ENCODE measurements at regions not wholly inside any gene's neighbourhood (a gene's known extent, or its start where the extent isn't known, plus 50 kb on each side); places are given as distances from the start of the nearest gene placed in this dataset.
"Not testable (repeated sequence)": the region's sequence is repeated elsewhere in the genome, so short reads cannot be mapped to it uniquely, and the experiment has no call there.

DNA sequence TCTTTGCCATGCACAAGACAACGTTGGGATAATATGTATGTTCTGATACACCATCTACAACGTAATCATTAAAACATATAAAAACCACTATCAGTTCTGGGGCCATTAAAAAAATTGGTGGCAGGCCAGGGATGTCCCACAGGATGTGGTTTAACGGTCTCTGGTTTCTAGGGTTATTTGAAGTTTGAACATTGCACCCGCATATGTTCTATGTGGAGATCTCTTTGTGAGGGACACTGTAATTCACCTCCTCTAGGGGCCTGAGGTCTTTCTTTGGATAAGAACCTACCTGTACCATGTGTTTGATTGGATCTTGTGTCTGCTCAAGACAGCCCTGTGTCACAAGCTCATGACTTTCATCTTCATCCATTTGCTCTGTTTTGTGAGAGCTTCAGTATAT, 73.2 kb downstream of the GGTLC2 start:
- DNase-seq = no peak

GRCh38 chr22:22720201-22720723, 75.8 kb downstream of the GGTLC2 start:
- DNase-seq = peak; percentile 26

DNA sequence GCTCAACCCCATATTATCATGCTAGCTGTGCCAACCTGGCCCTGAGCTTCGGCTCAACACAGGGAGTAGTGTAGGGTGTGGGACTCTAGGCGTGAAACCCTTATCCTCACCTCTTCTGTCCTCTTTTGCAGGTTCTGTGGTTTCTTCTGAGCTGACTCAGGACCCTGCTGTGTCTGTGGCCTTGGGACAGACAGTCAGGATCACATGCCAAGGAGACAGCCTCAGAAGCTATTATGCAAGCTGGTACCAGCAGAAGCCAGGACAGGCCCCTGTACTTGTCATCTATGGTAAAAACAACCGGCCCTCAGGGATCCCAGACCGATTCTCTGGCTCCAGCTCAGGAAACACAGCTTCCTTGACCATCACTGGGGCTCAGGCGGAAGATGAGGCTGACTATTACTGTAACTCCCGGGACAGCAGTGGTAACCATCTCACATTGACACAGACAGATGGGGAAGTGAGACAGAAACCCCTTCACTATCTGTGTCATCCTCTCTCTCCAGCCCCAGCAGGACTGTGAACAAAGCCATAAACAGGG, 76.4 kb downstream of the GGTLC2 start:
- DNase-seq = no peak

DNA sequence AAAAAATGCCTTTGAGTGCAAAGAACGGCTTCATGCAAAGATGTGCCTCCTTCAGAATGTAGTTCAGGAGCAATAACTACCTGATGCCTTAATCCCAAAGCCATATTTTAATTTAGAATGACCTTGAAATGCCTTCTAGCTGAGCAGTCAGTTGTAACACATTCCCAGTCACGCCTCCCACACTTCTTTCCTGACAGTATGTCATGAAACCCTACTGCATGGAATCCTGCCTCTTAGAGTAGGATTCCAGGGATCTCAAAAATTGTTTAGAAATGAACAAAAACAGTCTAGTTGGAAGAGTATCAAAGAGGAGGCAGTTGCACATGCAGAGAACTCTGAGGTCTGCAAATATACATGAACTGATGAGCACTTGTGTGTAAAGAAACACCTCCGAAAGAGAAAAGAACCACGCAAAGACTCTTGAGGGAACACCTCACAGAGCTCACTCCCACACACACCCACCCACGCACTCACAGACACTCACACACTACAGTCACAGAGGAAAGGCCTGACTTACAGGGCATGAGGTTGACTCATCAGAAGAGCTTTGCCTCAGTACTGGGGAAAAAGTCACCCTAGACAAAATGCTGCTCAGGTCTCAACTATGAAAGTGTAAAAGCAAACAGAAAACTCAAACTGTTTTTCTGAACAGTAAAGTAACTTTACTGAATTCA, 77.4 kb downstream of the GGTLC2 start:
- peak; percentile 14 for DNase-seq

- DNase-seq = no peak
Observed at GRCh38 chr22:22728382-22728781, 84.0 kb downstream of the GGTLC2 start.

DNA sequence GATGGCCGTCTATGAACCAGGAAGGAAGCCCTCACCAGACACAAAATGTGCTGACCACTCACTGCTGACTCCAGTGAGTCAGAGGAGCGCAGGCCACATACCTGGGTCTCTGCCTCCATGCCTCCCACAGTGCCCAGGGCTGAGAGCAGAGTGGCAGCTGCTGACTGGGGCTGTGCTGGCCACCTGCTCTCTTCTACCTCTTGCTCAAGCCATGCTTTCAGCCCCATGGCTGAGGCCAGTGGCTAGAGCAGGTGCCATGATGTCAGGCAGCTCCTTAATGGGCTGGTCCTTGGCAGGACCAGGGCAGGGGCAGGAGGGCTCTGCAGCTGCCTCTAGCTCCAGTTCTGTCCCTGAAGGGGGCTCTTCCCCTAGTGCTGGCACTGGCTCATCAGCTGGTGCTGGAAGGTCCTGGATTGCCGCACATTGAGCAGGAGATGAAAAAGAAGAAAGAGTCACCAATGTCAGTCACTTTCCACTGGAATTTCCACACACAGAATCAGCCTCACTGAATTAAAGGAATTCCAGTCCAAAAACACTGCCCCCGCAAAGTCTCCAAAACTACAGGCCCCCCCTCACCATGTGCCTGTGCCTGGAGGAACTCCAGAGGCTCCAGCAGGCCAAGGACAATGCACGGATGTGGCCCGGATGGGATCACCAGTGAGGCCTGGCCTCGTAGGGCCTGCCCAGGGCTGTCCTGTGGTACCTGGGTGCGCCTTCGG, 86.4 kb downstream of the GGTLC2 start:
- DNase-seq = no peak

DNA sequence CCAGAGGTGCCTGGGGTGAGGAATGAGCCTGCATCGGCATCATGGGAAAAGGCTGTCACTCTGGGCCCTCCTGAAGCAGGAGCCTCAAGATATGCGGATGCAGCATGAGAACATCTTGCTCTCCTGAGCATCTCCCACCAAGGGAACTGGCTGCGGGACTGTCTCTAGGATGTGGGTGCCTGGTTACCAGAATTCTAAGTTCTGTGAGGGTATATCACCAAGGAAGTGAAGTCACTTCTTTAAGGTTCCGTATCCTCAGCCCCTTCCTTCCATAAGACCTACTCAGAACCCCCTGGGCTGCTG, 86.9 kb downstream of the GGTLC2 start:
- no peak for DNase-seq

DNA sequence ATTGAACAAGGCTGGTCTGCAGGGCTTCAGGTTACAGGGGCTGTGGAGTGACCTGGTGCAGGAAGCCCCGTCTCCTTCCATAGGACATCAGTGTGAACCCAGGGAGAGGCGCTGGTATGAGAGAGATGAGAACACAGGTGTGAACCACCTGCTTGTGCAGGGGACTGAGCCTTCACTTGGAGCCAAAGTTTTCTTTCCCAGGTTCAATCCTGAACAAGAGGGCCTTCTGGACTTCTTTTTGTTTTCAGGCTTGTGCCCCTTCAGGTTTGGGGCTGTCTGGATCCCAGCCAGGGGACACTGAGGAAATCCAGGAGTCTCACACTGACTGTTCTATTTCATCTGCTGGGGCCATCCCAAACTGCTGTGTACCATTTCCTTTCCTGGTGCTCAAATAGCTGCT, 88.6 kb downstream of the GGTLC2 start:
- not testable (repeated sequence) for DNase-seq

DNA sequence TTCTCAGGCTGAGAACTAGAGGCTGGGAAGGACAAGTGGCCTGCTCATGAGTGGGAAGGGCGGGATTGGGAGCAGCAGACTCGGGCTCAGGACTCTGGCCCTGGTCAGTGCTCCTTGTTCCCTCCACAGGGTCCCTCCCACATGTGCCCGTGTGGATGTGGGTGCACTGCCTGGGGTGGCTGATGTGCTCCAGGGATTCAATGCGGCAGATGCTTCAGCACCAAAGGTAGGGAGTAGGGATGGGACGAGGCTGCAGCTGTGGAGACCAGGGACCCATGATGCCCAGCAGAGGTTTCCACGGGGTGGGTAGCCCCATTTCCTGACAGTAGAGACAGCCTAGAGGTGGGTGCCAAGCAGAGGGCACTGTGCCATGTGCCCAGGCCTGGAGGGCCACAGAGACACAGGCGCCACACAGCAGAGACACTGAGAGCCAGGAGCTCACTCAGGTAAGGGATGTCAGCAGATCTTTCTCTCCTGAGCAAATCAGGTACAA, 89.5 kb downstream of the GGTLC2 start:
- DNase-seq = no peak

- DNase-seq = not testable (repeated sequence)
Observed at GRCh38 chr22:22734395-22735272, 90.2 kb downstream of the GGTLC2 start.

GRCh38 chr22:22735276-22735675, 90.9 kb downstream of the GGTLC2 start:
- DNase-seq = not testable (repeated sequence)

DNA sequence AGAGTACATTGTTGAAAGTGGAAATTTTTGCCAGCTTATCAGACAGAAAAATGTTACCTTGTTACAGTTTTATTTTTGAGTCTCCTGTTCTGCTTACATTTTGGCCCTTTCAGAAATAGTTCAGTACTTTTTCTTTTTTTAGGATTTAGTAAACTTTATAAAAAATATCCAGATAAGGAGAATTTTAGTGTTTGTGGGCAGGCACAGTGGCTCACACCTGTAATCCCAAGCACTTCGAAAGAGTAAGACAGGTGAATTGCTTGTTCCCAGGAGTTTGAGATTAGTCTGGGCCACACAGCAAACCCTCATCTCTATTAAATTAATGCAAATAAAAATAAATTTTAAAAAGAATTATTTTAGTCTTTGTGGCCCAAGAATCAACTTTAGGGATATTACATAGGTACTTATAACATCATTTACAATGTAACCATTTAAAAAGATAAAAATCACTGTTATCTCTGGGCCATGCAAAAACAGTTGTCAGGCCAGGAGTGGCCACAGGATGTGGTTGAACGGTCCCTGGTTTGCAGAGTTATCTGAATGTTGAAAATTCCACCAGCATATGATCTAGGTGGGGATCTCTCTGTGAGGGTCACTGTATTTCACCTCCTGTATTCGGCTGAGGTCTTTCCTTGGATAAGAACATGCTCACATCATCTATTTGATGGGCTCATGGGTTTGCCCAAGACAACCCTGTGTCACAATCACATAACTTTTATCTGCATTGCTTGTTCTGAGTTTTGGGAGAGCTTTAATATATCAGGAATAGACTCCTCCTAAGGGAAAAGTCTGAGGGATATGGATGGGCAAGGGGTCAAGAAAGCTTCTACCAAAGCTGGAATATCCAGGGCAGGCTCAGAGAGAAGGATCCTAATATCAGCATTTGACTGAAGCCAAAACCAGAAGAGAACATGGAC, 91.5 kb downstream of the GGTLC2 start:
- DNase-seq = no peak

DNA sequence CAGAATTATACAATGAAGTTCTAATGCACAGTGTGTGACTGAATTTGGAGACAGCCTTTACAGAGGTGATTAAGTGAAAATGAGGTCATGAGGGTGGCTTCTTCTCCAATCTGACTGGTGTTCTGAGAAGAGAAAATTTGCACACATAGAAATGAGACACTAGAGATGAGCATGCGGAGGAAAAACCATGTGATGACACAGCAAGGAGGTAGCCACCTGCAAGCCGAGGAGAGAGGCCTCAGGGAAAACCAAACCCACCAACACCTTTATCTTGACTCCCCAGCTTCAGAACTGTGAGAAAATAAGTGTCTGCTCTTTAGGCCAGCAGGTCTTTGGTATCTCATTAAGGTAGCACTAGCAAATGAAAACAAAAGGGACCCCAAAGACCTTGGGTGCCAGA, 93.2 kb downstream of the GGTLC2 start:
- DNase-seq = no peak

DNA sequence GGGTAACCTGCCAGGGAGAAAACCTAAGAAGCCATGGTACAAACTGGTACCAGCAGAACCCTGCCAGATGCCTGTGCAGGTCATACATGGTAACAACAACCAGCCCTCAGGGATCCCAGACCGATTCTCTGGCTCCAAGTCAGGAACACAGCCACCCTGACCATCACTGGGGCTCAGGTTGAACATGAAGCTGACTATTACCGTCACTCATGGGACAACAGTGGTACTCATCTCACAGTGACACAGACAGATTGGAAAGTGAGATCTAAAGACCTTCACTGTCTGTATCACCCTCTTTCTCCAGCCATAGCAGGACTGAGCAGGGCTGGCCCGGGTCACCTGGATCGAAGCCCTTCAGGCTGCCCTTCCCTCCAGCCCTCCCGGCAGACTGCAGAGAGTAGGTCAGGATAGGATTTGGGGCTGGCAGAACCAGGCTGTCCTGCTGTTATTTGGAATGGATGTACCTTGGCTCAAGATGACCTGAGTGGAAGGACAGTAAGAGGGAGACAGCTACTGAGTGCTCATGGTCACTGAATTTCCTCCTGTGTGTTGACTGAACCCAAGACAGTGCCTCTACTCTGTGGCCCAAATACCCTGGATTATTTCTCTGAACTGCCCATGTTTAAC, 94.7 kb downstream of the GGTLC2 start:
- DNase-seq = no peak

GRCh38 chr22:22740560-22741276, 96.3 kb downstream of the GGTLC2 start:
- no peak for DNase-seq

DNA sequence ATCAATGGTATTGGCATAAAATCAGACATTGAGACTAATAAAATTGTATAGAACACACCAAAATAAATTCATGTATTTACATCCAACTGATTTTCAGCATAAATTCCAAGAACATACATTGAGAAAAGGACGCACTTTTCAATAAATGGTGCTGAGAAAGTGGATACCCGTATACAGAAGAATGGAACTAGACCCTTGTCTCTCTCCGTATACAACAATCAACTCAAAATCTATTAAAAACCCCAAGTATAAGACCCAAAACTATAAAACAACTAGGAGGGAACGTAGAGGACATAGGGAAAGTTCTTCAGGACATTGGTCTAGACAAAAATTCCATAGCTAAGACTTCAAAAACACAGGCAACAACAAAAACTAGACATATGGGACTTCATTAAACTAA, 97.4 kb downstream of the GGTLC2 start:
- DNase-seq = no peak

- DNase-seq = no peak
Observed at GRCh38 chr22:22742641-22743040, 98.2 kb downstream of the GGTLC2 start.

DNA sequence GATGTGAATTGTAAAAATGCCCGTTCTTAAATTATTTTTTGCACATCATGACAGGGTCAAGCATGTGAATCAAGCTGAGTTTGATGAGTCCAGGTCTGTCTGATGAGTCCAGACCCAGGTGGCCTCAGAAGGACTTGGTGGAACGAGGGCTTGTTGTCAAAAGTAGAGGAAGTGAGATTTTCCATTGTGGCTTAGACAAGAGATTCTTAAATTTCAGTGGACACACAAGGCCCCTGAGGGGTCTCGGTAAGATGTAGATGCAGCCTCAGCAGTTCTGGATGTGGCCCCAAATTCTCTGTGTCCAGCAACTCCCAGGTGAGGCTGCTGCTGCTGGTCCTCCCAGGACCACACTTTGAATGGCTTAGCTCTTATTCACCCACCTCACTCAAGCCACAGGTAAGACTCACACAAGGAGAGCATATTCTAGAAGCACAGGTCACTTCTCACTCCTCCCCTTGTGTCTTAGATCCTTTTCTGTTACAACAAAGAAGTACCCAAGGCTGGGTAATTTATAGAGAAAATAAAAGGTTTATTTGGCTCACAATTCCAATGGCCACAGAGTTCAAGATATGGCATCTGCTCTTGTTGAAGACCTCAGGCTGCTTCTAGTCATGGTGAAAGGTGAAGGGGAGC, 98.8 kb downstream of the GGTLC2 start:
- DNase-seq = no peak

GRCh38 chr22:22744412-22745224, 100.2 kb downstream of the GGTLC2 start:
- no peak for DNase-seq
